GM12878 (cell line): ENCODE measurements at regions not wholly inside any gene's neighbourhood (a gene's known extent, or its start where the extent isn't known, plus 50 kb on each side); places are given as distances from the start of the nearest gene placed in this dataset.

Experiments
- ATAC-seq: fragments of 200-7000 bp; cut with Tn5 transposase; 3 replicates; pipeline ENCODE4 v1.9.1; 2020; ENCODE audit warnings: mild to moderate bottlenecking, moderate library complexity
- BruUV-seq: library from RNA; stranded (reverse); fragments of 400-500 nt; replicated peaks from 2 replicates; lab custom pipeline; 2021; lab: Mats Ljungman, UMichigan
- CTCF ChIA-PET: fragments of 300-600 bp; sonication (Branson Sonifier 250); formaldehyde crosslinking; extraction: SDS; loops from one replicate; lab custom pipeline; 2021; ENCODE audit warnings: inconsistent platforms; lab: Yijun Ruan, JAX
- POLR2A ChIA-PET: fragments of 350-600 bp; formaldehyde crosslinking; extraction: SDS; loops from one replicate; lab custom pipeline; 2021; ENCODE audit warnings: inconsistent platforms; lab: Charles Lee
- RAD21 ChIA-PET: fragments of 300-600 bp; sonication (Branson Sonifier 250); formaldehyde crosslinking; loops from one replicate; lab custom pipeline; 2023; ENCODE audit warnings: antibody characterized with exemption; ENCODE audit not compliant: unreplicated experiment; lab: Charles Lee
- SMC1A ChIA-PET: fragments of 300-600 bp; sonication (Branson Sonifier 250); formaldehyde crosslinking; loops from one replicate; lab custom pipeline; 2023; ENCODE audit not compliant: unreplicated experiment, uncharacterized antibody; lab: Charles Lee
- DNase-seq: peaks from one replicate; pipeline ENCODE4 v3.0.0-alpha.2; 2011; ENCODE audit warnings: low read depth, low spot score
- FAIRE-seq: peaks from 3 replicates; lab custom pipeline; 2011; peaks lifted over from hg19 to GRCh38; lab: Jason Lieb, UNC
- H2AFZ ChIP-seq: 2 replicates; pipeline ENCODE4 v1.6.0; 2011; ENCODE audit warnings: low read depth, low read length, control low read depth; ENCODE audit not compliant: control insufficient read depth
- H3K27ac ChIP-seq: 2 replicates; pipeline ENCODE4 v1.5.1; 2011; ENCODE audit warnings: control low read depth; ENCODE audit not compliant: control insufficient read depth, insufficient read depth
- H3K27me3 ChIP-seq, 2 experiments: replicated peaks in 1 of 2; 2 replicates each; pipeline versions ENCODE4 v1.6.0 to v1.6.1; 2011; ENCODE audit warnings: low read length in 1 of 2; ENCODE audit not compliant: control insufficient read depth in 2 of 2, insufficient read depth in 2 of 2
- H3K36me3 ChIP-seq, 2 experiments: 2 replicates each; pipeline ENCODE4 v1.5.1; 2011; ENCODE audit warnings: low read length in 1 of 2; ENCODE audit not compliant: control insufficient read depth in 2 of 2, insufficient read depth in 2 of 2
- H3K4me1 ChIP-seq: 2 replicates; pipeline ENCODE4 v1.6.1; 2011; ENCODE audit warnings: mild to moderate bottlenecking, low read length, moderate library complexity, mixed read lengths; ENCODE audit not compliant: control insufficient read depth, insufficient read depth
- H3K4me2 ChIP-seq: 2 replicates; pipeline ENCODE4 v1.6.0; 2011; ENCODE audit warnings: control low read depth; ENCODE audit not compliant: control insufficient read depth, insufficient read depth
- H3K4me3 ChIP-seq: fragments of 200-600 bp; sonication (generic); 2 replicates; pipeline ENCODE4 v1.5.1; 2016
- H3K79me2 ChIP-seq: 2 replicates; pipeline ENCODE4 v1.6.0; 2011; ENCODE audit warnings: low read length; ENCODE audit not compliant: control insufficient read depth, insufficient read depth
- H3K9ac ChIP-seq: 2 replicates; pipeline ENCODE4 v1.8.0; 2011; ENCODE audit warnings: low read length, control low read depth, mixed read lengths; ENCODE audit not compliant: control insufficient read depth, insufficient read depth
- H3K9me3 ChIP-seq: replicated peaks from 3 replicates; pipeline ENCODE4 v1.5.1; 2011; ENCODE audit warnings: mild to moderate bottlenecking, low read length; ENCODE audit not compliant: control insufficient read depth, insufficient read depth
- H4K20me1 ChIP-seq: 2 replicates; pipeline ENCODE4 v1.6.0; 2011; ENCODE audit not compliant: control insufficient read depth, insufficient read depth
- BRCA1 ChIP-seq: IDR thresholded peaks from 2 replicates; pipeline ENCODE4 v1.6.1; 2011; ENCODE audit warnings: low read depth, low read length, improper control_type of control experiment
- FOXK2 ChIP-seq: fragments of 450-650 bp; IDR thresholded peaks from 2 replicates; pipeline ENCODE4 v1.6.1; 2017; ENCODE audit warnings: mild to moderate bottlenecking, moderate library complexity
- HSF1 ChIP-seq: fragments of 150-350 bp; IDR thresholded peaks from 2 replicates; pipeline ENCODE4 v1.6.1; 2014; ENCODE audit warnings: mild to moderate bottlenecking, low read depth, low read length
- NR2C1 ChIP-seq: fragments of 450-650 bp; IDR thresholded peaks from 2 replicates; pipeline ENCODE4 v1.6.1; 2017; ENCODE audit warnings: antibody characterized with exemption, mild to moderate bottlenecking, moderate library complexity
- NR2C2 ChIP-seq: IDR thresholded peaks from 2 replicates; pipeline ENCODE4 v1.6.1; 2011; ENCODE audit warnings: borderline replicate concordance, low read depth; ENCODE audit not compliant: control insufficient read depth, insufficient read length
- SMAD1 ChIP-seq: fragments of 450-650 bp; IDR thresholded peaks from 2 replicates; pipeline ENCODE4 v1.6.1; 2018; ENCODE audit warnings: mild to moderate bottlenecking, low read depth; ENCODE audit not compliant: partially characterized antibody
- TARDBP ChIP-seq: IDR thresholded peaks from 2 replicates; pipeline ENCODE4 v1.6.1; 2016; ENCODE audit warnings: borderline replicate concordance
- TBL1XR1 ChIP-seq: IDR thresholded peaks from 2 replicates; pipeline ENCODE4 v1.6.1; 2012; ENCODE audit warnings: low read depth, low read length, improper control_type of control experiment
- ZBTB4 ChIP-seq: fragments of 450-650 bp; formaldehyde crosslinking; IDR thresholded peaks from 2 replicates; pipeline ENCODE4 v1.4.0; 2022; ENCODE audit warnings: mild to moderate bottlenecking, moderate library complexity
- ZBTB40 ChIP-seq: fragments of 450-650 bp; IDR thresholded peaks from 2 replicates; pipeline ENCODE4 v1.6.1; 2016; ENCODE audit warnings: mild to moderate bottlenecking, moderate library complexity, borderline replicate concordance
- ZNF384 ChIP-seq: IDR thresholded peaks from 2 replicates; pipeline ENCODE4 v1.6.1; 2012; ENCODE audit warnings: low read depth, mild to moderate bottlenecking, low read length, improper control_type of control experiment, borderline replicate concordance
- WGBS: methylation state at CpG from one replicate; pipeline ENCODE4 v1.1.6; 2016; ENCODE audit warnings: low lambda C conversion rate; ENCODE audit not compliant: insufficient replicate concordance, insufficient coverage; ENCODE audit errors: missing lambda C conversion rate; 5-methylcytosine and 5-hydroxymethylcytosine counted together
- in situ Hi-C: fragments of 300-500 bp; cut with MboI; formaldehyde crosslinking; loops from 9 replicates; pipeline ENCODE4 v1.14.3; 2018; ENCODE audit warnings: mixed read lengths
- intact Hi-C: fragments of 100-400 bp; cut with micrococcal nuclease; formaldehyde crosslinking; loops from one replicate; pipeline ENCODE4 v1.14.2; 2022; ENCODE audit not compliant: unreplicated experiment

DNA sequence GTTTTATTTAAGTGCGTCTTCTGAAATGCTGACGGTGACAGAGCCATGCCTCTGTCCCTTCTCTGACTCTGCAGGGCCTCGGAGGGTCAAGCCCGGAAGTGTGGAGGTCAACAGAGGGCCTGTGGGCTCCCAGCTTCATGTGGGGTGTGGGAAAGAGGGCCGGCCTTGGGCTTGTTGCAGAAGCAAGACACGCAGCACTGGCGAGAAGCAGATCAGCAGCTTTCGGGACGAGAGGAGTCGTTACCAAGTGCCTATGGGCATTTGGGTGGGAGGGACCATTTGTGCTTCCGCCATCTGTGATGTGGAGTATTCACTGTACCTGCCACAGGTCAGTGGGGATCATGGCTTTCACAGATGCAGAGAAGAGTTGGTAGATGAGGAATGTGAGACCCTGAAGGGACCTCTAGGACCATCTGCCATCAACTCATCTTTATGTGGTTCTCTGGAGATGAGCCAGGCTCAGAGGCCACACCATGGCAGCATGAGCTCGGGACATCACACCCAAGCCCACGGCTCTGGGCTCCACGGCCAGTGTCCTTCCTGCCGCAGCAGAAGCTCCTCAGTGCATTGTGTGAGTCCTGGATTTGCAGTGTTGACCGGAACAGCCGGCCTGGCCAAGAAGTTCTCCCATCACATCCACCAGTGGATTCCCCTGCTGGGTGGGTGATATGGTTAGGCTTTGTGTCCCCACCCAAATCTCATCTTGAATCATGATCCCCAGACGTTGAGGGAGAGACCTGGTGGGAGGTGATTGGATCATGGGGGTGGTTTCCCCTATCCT lies 590.7 kb downstream of the TBC1D22A start (continued):
- no peak for TF ChIP-seq BRCA1

DNA sequence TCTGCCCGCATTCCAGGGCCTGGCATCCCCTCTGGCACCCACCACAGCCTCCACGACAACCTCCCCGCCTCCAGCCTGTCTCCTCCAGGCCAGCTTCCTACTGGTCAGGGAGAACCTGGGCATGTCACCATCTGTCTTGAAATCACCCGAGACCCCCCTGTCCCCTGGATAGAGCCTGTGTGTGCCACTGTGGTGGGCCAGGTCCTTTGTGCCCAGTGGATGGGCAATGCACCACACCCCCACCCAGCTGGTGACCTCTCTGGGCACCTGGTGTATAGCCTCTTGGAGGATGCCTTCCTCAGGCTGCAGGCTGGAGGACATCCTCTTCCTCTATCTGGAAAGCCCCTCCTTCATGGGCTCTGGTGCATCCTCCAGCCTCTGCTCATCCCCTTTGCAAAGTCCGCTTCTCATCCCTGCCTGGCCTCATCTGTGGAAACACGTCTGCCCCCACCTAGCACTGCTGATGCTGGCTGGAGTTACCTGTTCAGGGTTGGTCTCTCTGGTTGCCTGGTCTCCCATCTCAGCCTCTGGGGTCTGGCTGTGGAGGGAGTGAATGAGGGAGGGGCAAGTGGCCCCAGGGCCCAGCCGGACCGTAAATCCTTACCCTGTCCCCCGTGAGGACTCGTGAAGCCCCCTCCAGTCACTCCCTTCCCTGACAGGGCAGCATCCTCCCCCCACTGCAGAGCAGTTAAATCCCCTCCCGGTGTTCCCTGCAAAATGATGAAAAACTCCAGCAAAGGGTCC lies 589.6 kb downstream of the TBC1D22A start:
- H2AFZ ChIP-seq = no peak overlapping the region
- H3K36me3 ChIP-seq = no peaks in the 10 kb centered on the region
- no peak for DNase-seq
- no peaks in the 10 kb centered on the region for H3K4me1 ChIP-seq
- no TSS peak for BruUV-seq
- ChIA-PET POLR2A (no interaction called here), SMC1A (no interaction called here), CTCF (no interaction called here), RAD21 (no interaction called here)
- intact Hi-C loops = no loop called here
- no peak overlapping the region for H3K9ac ChIP-seq
- ATAC-seq = no peak
- no peak overlapping the region for H3K27ac ChIP-seq
- no peaks in the 10 kb centered on the region; the same call in 2 of the 3 replicates for H3K9me3 ChIP-seq
- in situ Hi-C loops = no loop called here
- H3K79me2 ChIP-seq = no peaks in the 10 kb centered on the region
- H3K4me3 ChIP-seq = no peak overlapping the region
- no peak overlapping the region for H3K4me2 ChIP-seq
- WGBS = 31% methylated on average over 11 of the region's 11 CpGs
- no peak for FAIRE-seq
- H3K27me3 ChIP-seq = no peaks in the 10 kb centered on the region
- H4K20me1 ChIP-seq = no peaks in the 10 kb centered on the region
- TF ChIP-seq HSF1 = no peak
- TF ChIP-seq FOXK2 = no peak
- no peak for TF ChIP-seq SMAD1
- no peak for TF ChIP-seq NR2C1
- no peak for TF ChIP-seq ZNF384
- no peak for TF ChIP-seq ZBTB4
- no peak for TF ChIP-seq NR2C2
- TF ChIP-seq TBL1XR1 = no peak
- TF ChIP-seq ZBTB40 = no peak
- no peak for TF ChIP-seq TARDBP
